OCI-LY7 (cell line): ENCODE measurements at regions not wholly inside any gene's neighbourhood (a gene's known extent, or its start where the extent isn't known, plus 50 kb on each side); places are given as distances from the start of the nearest gene placed in this dataset.

Experiments
- EZH2phosphoT487 ChIP-seq: fragments of 200-600 bp; sonication (generic); IDR thresholded peaks from 2 replicates; pipeline ENCODE4 v1.6.1; 2018; ENCODE audit warnings: low read depth, borderline replicate concordance, mild to moderate bottlenecking, mixed run types, antibody characterized with exemption, low read length, moderate library complexity, mixed read lengths
- TF ChIP-seq, protein P1 (sequence below): fragments of 200-600 bp; sonication (generic); conservative IDR thresholded peaks from 2 replicates; pipeline ENCODE4 v1.5.1; 2014; ENCODE audit warnings: mild to moderate bottlenecking, antibody characterized with exemption, low read length, moderate library complexity, mixed read lengths

DNA sequence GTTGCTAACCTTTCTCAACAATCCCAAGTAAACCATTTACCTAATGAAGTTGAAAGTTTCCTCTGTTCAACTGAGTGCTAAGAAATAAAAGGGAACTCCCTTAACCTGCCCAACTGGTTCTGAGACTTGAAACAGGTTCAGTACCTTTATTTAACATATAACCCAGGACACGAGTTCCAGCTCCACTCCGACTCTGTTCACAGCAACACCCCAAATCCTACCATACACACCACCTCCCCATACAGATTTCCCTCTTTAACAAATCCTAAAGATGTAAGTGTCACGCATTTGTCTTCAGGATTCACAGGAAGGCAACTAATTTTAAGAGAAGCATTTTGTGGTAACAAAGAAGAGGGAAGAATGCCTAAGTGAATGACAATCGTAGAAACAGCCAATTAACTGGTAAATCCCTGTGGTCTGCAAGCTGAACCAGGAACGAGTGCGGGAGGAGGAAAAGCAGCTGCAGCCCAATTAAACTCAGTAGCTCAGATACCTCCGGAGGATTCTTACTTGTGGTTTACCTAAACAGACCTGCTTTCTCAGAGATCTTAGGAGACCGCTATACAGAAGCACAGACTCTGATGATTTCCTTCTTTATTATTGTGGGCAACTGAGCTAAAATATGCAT lies 134.5 kb upstream of the MAGI3 start:
- TF ChIP-seq, protein P1, sequence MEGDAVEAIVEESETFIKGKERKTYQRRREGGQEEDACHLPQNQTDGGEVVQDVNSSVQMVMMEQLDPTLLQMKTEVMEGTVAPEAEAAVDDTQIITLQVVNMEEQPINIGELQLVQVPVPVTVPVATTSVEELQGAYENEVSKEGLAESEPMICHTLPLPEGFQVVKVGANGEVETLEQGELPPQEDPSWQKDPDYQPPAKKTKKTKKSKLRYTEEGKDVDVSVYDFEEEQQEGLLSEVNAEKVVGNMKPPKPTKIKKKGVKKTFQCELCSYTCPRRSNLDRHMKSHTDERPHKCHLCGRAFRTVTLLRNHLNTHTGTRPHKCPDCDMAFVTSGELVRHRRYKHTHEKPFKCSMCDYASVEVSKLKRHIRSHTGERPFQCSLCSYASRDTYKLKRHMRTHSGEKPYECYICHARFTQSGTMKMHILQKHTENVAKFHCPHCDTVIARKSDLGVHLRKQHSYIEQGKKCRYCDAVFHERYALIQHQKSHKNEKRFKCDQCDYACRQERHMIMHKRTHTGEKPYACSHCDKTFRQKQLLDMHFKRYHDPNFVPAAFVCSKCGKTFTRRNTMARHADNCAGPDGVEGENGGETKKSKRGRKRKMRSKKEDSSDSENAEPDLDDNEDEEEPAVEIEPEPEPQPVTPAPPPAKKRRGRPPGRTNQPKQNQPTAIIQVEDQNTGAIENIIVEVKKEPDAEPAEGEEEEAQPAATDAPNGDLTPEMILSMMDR: no peak
- TF ChIP-seq EZH2phosphoT487: no peak
